Right cardiac atrium (tissue), 5 donors: ENCODE measurements at regions not wholly inside any gene's neighbourhood (a gene's known extent, or its start where the extent isn't known, plus 50 kb on each side); places are given as distances from the start of the nearest gene placed in this dataset.

Source experiments
- ATAC-seq, 2 donors: fragments of 200-7000 bp; cut with Tn5 transposase; one replicate each; pipeline versions ENCODE4 v1.8.0 to v1.9.1; 2020; ENCODE audit warnings: moderate library complexity in 2 of 2, mild to moderate bottlenecking in 1 of 2
- DNase-seq, 3 donors: peaks; one replicate each; pipeline ENCODE4 v3.0.0-alpha.2; 2020
- H3K27ac ChIP-seq: one replicate; pipeline ENCODE4 v1.5.1; 2013; ENCODE audit warnings: mild to moderate bottlenecking, low read length, control low read depth, moderate library complexity
- H3K27me3 ChIP-seq: one replicate; pipeline ENCODE4 v1.6.1; 2013; ENCODE audit not compliant: control insufficient read depth, insufficient read depth
- H3K4me1 ChIP-seq: one replicate; pipeline ENCODE4 v1.6.1; 2013; ENCODE audit warnings: low read length; ENCODE audit not compliant: control insufficient read depth, insufficient read depth
- H3K4me3 ChIP-seq: one replicate; pipeline ENCODE4 v1.5.1; 2013; ENCODE audit warnings: low read length, control low read depth
- H3K9me3 ChIP-seq: one replicate; pipeline ENCODE4 v1.6.1; 2013; ENCODE audit warnings: low read length; ENCODE audit not compliant: control insufficient read depth
- WGBS: extraction: QIAGEN DNeasy Blood & Tissue Kit; methylation state at CpG from one replicate; pipeline ENCODE4 v1.1.7; 2013; 5-methylcytosine and 5-hydroxymethylcytosine counted together
- intact Hi-C, 4 donors: fragments of 100-400 bp; cut with DNase I; formaldehyde crosslinking; loops; one replicate each; pipeline versions ENCODE4 v1.11.0 to v1.14.0; 2022 to 2023
- donor health status: healthy with polysubstance abuse.
- donor health status: DM: no; HTN: yes; CAD: no.
- donor health status: DM: no; HTN: no; CAD: no.
- donor health status: DM: no; HTN: yes; CAD: no; lungs with severe emphysema.
- donor health status: DM: yes; HTN: yes; CAD: no.

DNA sequence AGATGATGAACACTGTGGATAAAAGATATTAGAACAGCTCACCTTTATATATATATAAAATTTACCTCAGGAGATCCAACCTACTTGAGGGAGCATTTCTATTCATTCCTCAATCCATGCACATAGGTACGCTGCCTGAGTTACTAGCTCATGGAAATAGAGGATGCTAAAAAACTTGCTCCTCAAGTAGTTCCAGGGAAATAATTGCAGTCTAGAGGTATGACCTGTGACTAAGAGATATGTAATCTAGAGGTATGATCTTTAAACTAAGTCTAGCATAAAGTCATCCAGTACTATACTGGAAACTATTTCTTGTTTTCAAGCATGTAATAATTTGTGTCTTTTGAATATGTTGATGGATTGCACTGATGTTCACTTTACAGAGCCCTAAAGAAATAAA is 471.2 kb downstream of the TAF11L14 start:
- intact Hi-C loops: no loop called here
- 92% methylated on average over 1 of the region's 1 CpG for WGBS
- no peak for ATAC-seq
- peaks cover 2% of the 10 kb centered on the region for H3K9me3 ChIP-seq
- no peak overlapping the region for H3K4me3 ChIP-seq
- H3K4me1 ChIP-seq: no peaks in the 10 kb centered on the region
- no peaks in the 10 kb centered on the region for H3K27me3 ChIP-seq
- DNase-seq: no peak
- no peak overlapping the region for H3K27ac ChIP-seq

DNA sequence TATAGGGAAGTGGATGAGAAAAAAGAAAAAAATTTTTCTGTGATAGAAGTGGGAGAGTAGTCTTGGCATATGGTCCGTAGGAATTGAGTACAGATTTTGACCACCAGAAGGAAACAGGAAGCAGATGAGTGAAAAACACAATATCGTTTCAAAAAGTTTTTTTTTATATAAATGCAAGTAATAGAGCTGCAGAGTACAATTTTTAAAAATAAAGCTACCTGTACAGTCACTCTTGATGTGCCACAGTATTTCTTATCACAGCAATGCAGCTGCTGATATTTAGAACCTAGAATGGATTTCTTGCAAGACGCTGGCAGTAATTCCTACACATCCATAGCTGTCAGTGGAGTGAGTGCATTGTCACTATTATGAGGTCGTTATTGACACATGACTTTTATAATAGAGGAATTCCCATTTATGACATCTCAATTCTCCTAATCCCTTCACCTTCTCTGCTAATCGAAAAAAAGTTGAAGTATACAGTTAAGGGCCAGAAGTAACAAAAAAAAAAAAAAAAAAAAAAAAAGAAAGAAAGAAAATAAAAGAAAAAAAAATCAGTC is 477.7 kb downstream of the TAF11L14 start:
- H3K4me3 ChIP-seq: no peak overlapping the region
- intact Hi-C loops: no loop called here
- ATAC-seq: no peak
- peaks cover under 1% of the 10 kb centered on the region for H3K9me3 ChIP-seq
- H3K27ac ChIP-seq: no peak overlapping the region
- H3K27me3 ChIP-seq: no peaks in the 10 kb centered on the region
- WGBS: 55% methylated on average over 5 of the region's 5 CpGs
- no peak for DNase-seq
- H3K4me1 ChIP-seq: no peaks in the 10 kb centered on the region

DNA sequence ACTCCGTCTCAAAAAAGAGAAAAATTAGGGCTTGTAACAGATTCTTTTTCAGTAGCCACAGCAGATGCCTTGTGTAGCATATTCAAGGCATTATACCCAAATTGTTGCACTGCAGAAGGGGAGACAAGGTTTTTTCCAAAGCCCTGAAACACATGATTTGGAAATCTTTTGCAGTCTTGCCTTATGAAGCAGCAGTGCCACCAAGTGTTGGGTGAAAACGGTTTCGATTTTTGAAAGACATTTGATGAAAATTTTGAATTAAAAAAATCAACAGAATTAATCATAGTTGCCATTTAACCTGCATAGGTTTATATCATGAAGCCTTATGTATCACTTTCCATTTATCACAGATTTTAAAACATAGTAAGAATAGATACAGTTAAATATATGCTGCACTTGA is 479.5 kb downstream of the TAF11L14 start:
- Histone ChIP-seq H3K4me1 (no peaks in the 10 kb centered on the region), H3K27ac (no peak overlapping the region), H3K4me3 (no peak overlapping the region), H3K27me3 (no peaks in the 10 kb centered on the region), H3K9me3 (no peaks in the 10 kb centered on the region)
- 63% methylated on average over 3 of the region's 3 CpGs for WGBS
- ATAC-seq: no peak
- intact Hi-C loops: no loop called here
- DNase-seq: no peak

DNA sequence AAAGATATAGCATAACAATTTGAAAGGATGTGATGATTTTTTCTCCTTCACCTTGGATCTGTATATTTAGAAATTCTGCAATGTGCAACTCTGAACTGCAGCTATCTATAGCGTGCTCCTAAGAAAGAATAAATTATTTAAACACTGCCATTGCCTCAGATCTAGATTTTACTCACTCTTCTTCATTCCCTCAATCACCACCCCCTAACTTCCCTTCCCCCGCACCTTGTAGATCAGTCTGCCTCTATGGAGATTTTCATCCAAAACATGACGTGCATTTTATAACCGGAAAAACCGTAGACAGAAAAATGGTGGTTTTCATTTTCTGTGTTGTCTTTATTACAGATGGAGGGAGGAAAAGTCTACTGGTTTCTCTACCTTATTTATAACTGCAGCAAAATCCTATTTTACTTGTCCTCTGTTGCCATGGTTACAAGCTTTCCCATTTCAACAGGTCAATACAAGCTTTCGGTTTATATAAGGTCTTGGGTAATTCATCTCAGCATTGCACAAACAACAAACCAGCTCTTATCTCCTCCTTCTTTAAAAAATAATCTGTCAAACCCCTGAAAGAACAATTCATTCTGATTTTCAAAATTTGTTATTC is 480.0 kb downstream of the TAF11L14 start:
- WGBS: 79% methylated on average over 6 of the region's 6 CpGs

DNA sequence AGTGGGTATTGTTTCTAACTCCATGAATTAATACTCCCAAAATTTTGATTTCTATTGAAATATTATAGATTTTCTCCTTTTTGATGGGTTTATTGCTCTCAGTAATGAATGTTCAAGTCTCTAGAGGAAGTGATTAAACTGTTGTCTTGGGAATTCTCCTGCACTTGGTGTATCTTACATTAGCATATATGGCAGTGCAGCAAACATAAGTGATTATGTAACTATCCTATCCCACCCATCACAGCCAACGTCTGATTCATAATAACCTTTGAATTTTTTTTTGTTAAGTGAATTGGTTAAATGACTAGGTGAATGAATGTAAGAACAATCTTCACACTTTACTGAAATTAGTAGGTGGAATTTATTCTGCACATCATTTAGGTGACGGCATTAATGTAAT is 483.7 kb downstream of the TAF11L14 start:
- ATAC-seq: no peak

More for the DNA sequence above, 480.0 kb downstream of the TAF11L14 start:
- H3K27me3 ChIP-seq: no peaks in the 10 kb centered on the region
- no peaks in the 10 kb centered on the region for H3K9me3 ChIP-seq
- ATAC-seq (no peak), DNase-seq (no peak)
- H3K4me3 ChIP-seq: no peak overlapping the region
- intact Hi-C loops: no loop called here
- H3K27ac ChIP-seq: no peak overlapping the region
- no peaks in the 10 kb centered on the region for H3K4me1 ChIP-seq

DNA sequence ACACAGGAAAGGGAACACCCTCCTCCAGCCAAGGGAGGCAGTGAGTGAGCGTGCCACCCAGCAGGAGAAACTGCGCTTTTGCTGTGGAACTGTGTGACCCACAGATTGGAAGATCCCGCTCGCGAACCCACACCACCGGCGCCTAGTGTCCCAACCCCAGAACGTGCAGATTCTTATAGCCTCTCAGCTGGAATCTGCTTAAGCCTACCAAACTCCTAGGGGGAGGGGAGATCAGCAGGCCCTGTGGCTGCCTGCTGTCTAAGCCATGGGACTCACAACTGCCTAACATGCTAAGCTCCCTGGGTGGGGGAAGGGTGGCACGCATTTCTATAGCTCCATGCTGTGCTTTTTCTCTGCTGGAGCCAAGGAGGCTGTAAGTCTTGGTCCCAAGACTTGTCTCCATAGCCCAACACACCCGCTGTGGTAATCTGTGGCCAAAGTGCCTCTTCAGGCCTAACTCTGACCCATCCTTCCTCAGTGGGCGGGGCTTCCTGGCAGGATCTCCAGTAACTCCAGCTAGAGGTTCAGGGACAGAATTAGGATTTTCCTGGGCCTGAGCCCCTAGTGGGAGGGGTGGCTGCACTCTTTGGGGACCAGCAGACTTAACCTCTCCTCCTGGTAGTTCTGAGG is 485.0 kb downstream of the TAF11L14 start:
- no peaks in the 10 kb centered on the region for H3K4me1 ChIP-seq
- H3K4me3 ChIP-seq: no peak overlapping the region
- DNase-seq: no peak
- no peaks in the 10 kb centered on the region for H3K9me3 ChIP-seq
- 76% methylated on average over 11 of the region's 11 CpGs for WGBS
- H3K27ac ChIP-seq: no peak overlapping the region
- ATAC-seq: no peak
- intact Hi-C loops: no loop called here
- no peaks in the 10 kb centered on the region for H3K27me3 ChIP-seq

More for the DNA sequence above, 483.7 kb downstream of the TAF11L14 start:
- intact Hi-C loops: no loop called here
- WGBS: 71% methylated on average over 2 of the region's 2 CpGs
- H3K27ac ChIP-seq: no peak overlapping the region
- no peak for DNase-seq
- no peaks in the 10 kb centered on the region for H3K9me3 ChIP-seq
- H3K4me1 ChIP-seq: no peaks in the 10 kb centered on the region
- no peaks in the 10 kb centered on the region for H3K27me3 ChIP-seq
- no peak overlapping the region for H3K4me3 ChIP-seq

DNA sequence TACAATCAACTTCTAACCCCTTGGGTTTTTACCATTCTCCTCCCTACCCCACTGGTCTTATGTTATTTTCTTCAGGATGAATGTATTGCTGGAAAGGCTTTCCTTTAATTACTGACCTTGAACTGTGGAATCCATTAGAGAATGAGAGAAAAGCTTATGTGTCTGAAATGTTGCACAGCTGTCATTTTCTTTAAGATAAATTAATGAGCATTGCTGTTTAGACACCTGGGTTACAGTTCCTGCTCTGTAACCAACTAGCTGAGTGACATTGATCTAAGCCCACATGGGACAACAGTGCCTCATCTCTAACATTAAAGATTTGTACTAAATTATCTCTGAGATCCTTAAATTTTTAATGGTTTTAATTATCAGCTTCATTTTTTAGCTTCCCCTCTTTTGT is 507.0 kb downstream of the TAF11L14 start:
- intact Hi-C loops: no loop called here
- Histone ChIP-seq H3K4me3 (no peak overlapping the region), H3K27me3 (no peaks in the 10 kb centered on the region), H3K4me1 (no peaks in the 10 kb centered on the region), H3K27ac (no peak overlapping the region), H3K9me3 (no peaks in the 10 kb centered on the region)
- DNase-seq: no peak
- no peak for ATAC-seq

DNA sequence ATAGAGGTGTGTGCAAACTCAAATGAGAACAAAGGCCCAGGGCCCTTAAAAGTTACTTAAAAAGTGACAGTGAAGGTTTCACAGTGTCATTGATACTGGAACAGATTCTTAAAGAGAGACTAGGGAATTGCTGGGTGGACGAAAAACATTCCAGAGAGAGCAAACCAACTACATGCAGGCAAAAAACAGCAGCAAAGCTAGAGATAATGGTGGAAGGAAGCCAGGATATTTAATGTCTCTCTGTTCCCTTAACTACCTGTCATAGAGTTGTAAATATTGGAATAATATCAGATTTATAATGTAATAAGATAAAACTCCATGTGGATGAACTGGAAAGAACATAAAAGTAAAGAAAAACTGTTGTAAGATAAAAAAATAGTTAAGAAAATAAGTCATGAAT is 508.6 kb downstream of the TAF11L14 start:
- 26% methylated on average over 1 of the region's 1 CpG for WGBS
- Histone ChIP-seq H3K9me3 (no peaks in the 10 kb centered on the region), H3K4me1 (no peaks in the 10 kb centered on the region), H3K27ac (no peak overlapping the region), H3K27me3 (no peaks in the 10 kb centered on the region), H3K4me3 (no peak overlapping the region)
- no peak for DNase-seq
- ATAC-seq: no peak
- intact Hi-C loops: no loop called here

DNA sequence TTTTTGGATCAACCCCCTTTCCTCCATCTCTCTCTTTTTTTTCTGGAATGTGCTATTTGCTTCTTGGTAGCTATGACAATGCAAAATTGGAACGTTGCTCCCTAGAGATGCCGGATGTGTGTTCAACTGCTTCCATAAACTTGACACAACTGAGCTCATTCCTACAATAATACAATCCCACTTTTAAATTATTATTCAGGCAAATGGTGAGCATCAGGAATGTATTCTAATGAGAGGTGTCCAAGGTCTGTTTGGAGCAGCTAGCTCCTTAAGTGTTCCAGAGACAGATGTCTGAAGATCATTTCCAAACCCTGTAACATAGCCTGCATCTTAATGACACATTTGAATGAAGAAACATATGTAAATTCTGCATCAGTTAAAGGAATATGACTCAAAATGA is 518.4 kb downstream of the TAF11L14 start:
- DNase-seq (no peak), ATAC-seq (no peak)
- no peak overlapping the region for H3K4me3 ChIP-seq
- H3K9me3 ChIP-seq: no peaks in the 10 kb centered on the region
- H3K27ac ChIP-seq: no peak overlapping the region
- WGBS: 75% methylated on average over 2 of the region's 2 CpGs
- intact Hi-C loops: no loop called here
- H3K4me1 ChIP-seq: no peaks in the 10 kb centered on the region
- H3K27me3 ChIP-seq: no peaks in the 10 kb centered on the region

DNA sequence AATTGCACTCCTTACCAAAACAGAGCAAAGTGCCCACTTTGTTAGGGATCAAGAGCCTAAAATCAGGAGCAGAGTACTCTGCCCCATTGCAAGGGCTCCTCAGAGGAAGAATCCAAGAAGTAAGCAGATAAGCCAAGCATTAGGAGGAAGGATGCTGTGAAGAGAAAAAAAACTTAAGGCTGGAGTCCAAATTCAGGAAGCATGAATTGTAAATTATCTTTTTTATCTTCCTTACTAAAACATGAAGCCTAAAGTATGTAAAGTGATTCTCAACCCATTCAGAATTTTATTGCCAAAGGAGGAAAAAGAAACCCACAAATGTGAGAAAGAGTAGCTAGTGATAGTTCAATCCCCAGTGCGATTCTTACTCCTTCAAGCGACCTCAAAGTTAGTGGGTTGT is 523.9 kb downstream of the TAF11L14 start:
- no peak overlapping the region for H3K27ac ChIP-seq
- no peak for ATAC-seq
- H3K4me1 ChIP-seq: no peaks in the 10 kb centered on the region
- WGBS: 94% methylated on average over 2 of the region's 2 CpGs
- DNase-seq: no peak
- H3K27me3 ChIP-seq: no peaks in the 10 kb centered on the region
- intact Hi-C loops: no loop called here
- H3K4me3 ChIP-seq: no peak overlapping the region
- peaks cover 2% of the 10 kb centered on the region for H3K9me3 ChIP-seq

DNA sequence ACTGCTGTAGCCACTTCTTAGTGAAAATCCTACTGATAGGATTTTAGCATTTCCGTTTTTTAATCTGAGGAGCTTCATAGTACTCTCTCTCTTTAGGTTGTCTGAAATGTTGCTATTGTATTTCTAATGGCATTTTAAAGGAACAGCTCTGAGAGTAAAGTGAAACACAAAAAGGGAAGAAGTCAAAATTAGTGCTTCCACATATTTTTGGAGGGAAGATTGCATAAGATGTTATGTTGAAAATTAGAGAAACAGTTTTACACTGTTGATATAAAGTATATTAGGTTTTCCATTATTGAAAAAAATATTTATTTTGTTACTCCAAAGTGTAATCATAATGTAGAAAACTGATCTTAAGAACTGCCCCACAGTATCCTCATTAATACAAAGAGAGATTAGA is 525.1 kb downstream of the TAF11L14 start:
- no peak overlapping the region for H3K4me3 ChIP-seq
- H3K4me1 ChIP-seq: no peaks in the 10 kb centered on the region
- H3K9me3 ChIP-seq: peaks cover 2% of the 10 kb centered on the region
- H3K27me3 ChIP-seq: no peaks in the 10 kb centered on the region
- 57% methylated on average over 1 of the region's 1 CpG for WGBS
- ATAC-seq: no peak
- DNase-seq: no peak
- intact Hi-C loops: no loop called here
- no peak overlapping the region for H3K27ac ChIP-seq
